ENCODE measurements at regions not wholly inside any gene's neighbourhood (a gene's known extent, or its start where the extent isn't known, plus 50 kb on each side); places are given as distances from the start of the nearest gene placed in this dataset.

GRCh38 chr1:55938376-55938850, 641.0 kb downstream of the PLPP3 start:
- H3K27ac Mint-ChIP-seq, result no peak overlapping the region
- no peak for DNase-seq
- H3K36me3 Mint-ChIP-seq (ENCODE audit: low read depth), result no peaks in the 10 kb centered on the region
- TF ChIP-seq CTCF (IDR thresholded peaks at IDR 0.05), result no peak
- peaks cover 13% of the 10 kb centered on the region for H3K9me3 Mint-ChIP-seq
- H3K27me3 Mint-ChIP-seq (ENCODE audit: low read depth, poor library complexity), result peaks cover 7% of the 10 kb centered on the region
- H3K4me1 Mint-ChIP-seq, result no peaks in the 10 kb centered on the region
- H3K4me3 Mint-ChIP-seq, result no peak overlapping the region

- H3K36me3 Mint-ChIP-seq (ENCODE audit: low read depth), result no peaks in the 10 kb centered on the region
- TF ChIP-seq CTCF (IDR thresholded peaks at IDR 0.05), result no peak
- H3K9me3 Mint-ChIP-seq, result peaks cover 11% of the 10 kb centered on the region
- no peak overlapping the region for H3K4me3 Mint-ChIP-seq
- peaks cover 5% of the 10 kb centered on the region for H3K27me3 Mint-ChIP-seq (ENCODE audit: low read depth, poor library complexity)
- DNase-seq, result no peak
- no peaks in the 10 kb centered on the region for H3K4me1 Mint-ChIP-seq
- no peak overlapping the region for H3K27ac Mint-ChIP-seq
Measured at GRCh38 chr1:55937840-55938375, 641.5 kb downstream of the PLPP3 start.

- H3K36me3 Mint-ChIP-seq (ENCODE audit: low read depth), result no peaks in the 10 kb centered on the region
- no peak overlapping the region for H3K4me3 Mint-ChIP-seq
- H3K27me3 Mint-ChIP-seq (ENCODE audit: low read depth, poor library complexity), result peaks cover 5% of the 10 kb centered on the region
- no peak overlapping the region for H3K27ac Mint-ChIP-seq
- no peak for TF ChIP-seq CTCF (IDR thresholded peaks at IDR 0.05)
- H3K9me3 Mint-ChIP-seq, result peaks cover 10% of the 10 kb centered on the region
- DNase-seq, result no peak
- no peaks in the 10 kb centered on the region for H3K4me1 Mint-ChIP-seq
Measured at GRCh38 chr1:55935236-55935635, 644.1 kb downstream of the PLPP3 start.

- Mint-ChIP-seq H3K4me3 (no peak overlapping the region), H3K27me3 (ENCODE audit: low read depth, poor library complexity) (peaks cover 2% of the 10 kb centered on the region), H3K4me1 (no peaks in the 10 kb centered on the region), H3K27ac (no peak overlapping the region), H3K36me3 (ENCODE audit: low read depth) (no peaks in the 10 kb centered on the region), H3K9me3 (peaks cover 10% of the 10 kb centered on the region)
- no peak for TF ChIP-seq CTCF (IDR thresholded peaks at IDR 0.05)
- no peak for DNase-seq
Measured at GRCh38 chr1:55932402-55932801, 647.0 kb downstream of the PLPP3 start.

GRCh38 chr1:55931081-55931940, 648.1 kb downstream of the PLPP3 start:
- no peak for TF ChIP-seq CTCF (IDR thresholded peaks at IDR 0.05)
- Mint-ChIP-seq H3K9me3 (peaks cover 10% of the 10 kb centered on the region), H3K27ac (no peak overlapping the region), H3K4me3 (no peak overlapping the region), H3K4me1 (no peaks in the 10 kb centered on the region), H3K27me3 (ENCODE audit: low read depth, poor library complexity) (peaks cover 6% of the 10 kb centered on the region), H3K36me3 (ENCODE audit: low read depth) (no peaks in the 10 kb centered on the region)
- no peak for DNase-seq

All from nephron progenitor cell (in vitro differentiated cells).